GM12878 (cell line): ENCODE measurements at regions not wholly inside any gene's neighbourhood (a gene's known extent, or its start where the extent isn't known, plus 50 kb on each side); places are given as distances from the start of the nearest gene placed in this dataset.

Experiments used
- ATAC-seq: fragments of 200-7000 bp; cut with Tn5 transposase; 3 replicates; pipeline ENCODE4 v1.9.1; 2020; ENCODE audit warnings: mild to moderate bottlenecking, moderate library complexity
- BruUV-seq: library from RNA; stranded (reverse); fragments of 400-500 nt; replicated peaks from 2 replicates; lab custom pipeline; 2021; lab: Mats Ljungman, UMichigan
- CTCF ChIA-PET: fragments of 300-600 bp; sonication (Branson Sonifier 250); formaldehyde crosslinking; extraction: SDS; loops from one replicate; lab custom pipeline; 2021; ENCODE audit warnings: inconsistent platforms; lab: Yijun Ruan, JAX
- POLR2A ChIA-PET: fragments of 350-600 bp; formaldehyde crosslinking; extraction: SDS; loops from one replicate; lab custom pipeline; 2021; ENCODE audit warnings: inconsistent platforms; lab: Charles Lee
- RAD21 ChIA-PET: fragments of 300-600 bp; sonication (Branson Sonifier 250); formaldehyde crosslinking; loops from one replicate; lab custom pipeline; 2023; ENCODE audit warnings: antibody characterized with exemption; ENCODE audit not compliant: unreplicated experiment; lab: Charles Lee
- SMC1A ChIA-PET: fragments of 300-600 bp; sonication (Branson Sonifier 250); formaldehyde crosslinking; loops from one replicate; lab custom pipeline; 2023; ENCODE audit not compliant: unreplicated experiment, uncharacterized antibody; lab: Charles Lee
- DNase-seq: peaks from one replicate; pipeline ENCODE4 v3.0.0-alpha.2; 2011; ENCODE audit warnings: low read depth, low spot score
- FAIRE-seq: peaks from 3 replicates; lab custom pipeline; 2011; peaks lifted over from hg19 to GRCh38; lab: Jason Lieb, UNC
- H2AFZ ChIP-seq: 2 replicates; pipeline ENCODE4 v1.6.0; 2011; ENCODE audit warnings: low read depth, low read length, control low read depth; ENCODE audit not compliant: control insufficient read depth
- H3K27ac ChIP-seq: 2 replicates; pipeline ENCODE4 v1.5.1; 2011; ENCODE audit warnings: control low read depth; ENCODE audit not compliant: control insufficient read depth, insufficient read depth
- H3K27me3 ChIP-seq, 2 experiments: replicated peaks in 1 of 2; 2 replicates each; pipeline versions ENCODE4 v1.6.0 to v1.6.1; 2011; ENCODE audit warnings: low read length in 1 of 2; ENCODE audit not compliant: control insufficient read depth in 2 of 2, insufficient read depth in 2 of 2
- H3K36me3 ChIP-seq, 2 experiments: 2 replicates each; pipeline ENCODE4 v1.5.1; 2011; ENCODE audit warnings: low read length in 1 of 2; ENCODE audit not compliant: control insufficient read depth in 2 of 2, insufficient read depth in 2 of 2
- H3K4me1 ChIP-seq: 2 replicates; pipeline ENCODE4 v1.6.1; 2011; ENCODE audit warnings: mild to moderate bottlenecking, low read length, moderate library complexity, mixed read lengths; ENCODE audit not compliant: control insufficient read depth, insufficient read depth
- H3K4me2 ChIP-seq: 2 replicates; pipeline ENCODE4 v1.6.0; 2011; ENCODE audit warnings: control low read depth; ENCODE audit not compliant: control insufficient read depth, insufficient read depth
- H3K4me3 ChIP-seq: fragments of 200-600 bp; sonication (generic); 2 replicates; pipeline ENCODE4 v1.5.1; 2016
- H3K79me2 ChIP-seq: 2 replicates; pipeline ENCODE4 v1.6.0; 2011; ENCODE audit warnings: low read length; ENCODE audit not compliant: control insufficient read depth, insufficient read depth
- H3K9ac ChIP-seq: 2 replicates; pipeline ENCODE4 v1.8.0; 2011; ENCODE audit warnings: low read length, control low read depth, mixed read lengths; ENCODE audit not compliant: control insufficient read depth, insufficient read depth
- H3K9me3 ChIP-seq: replicated peaks from 3 replicates; pipeline ENCODE4 v1.5.1; 2011; ENCODE audit warnings: mild to moderate bottlenecking, low read length; ENCODE audit not compliant: control insufficient read depth, insufficient read depth
- H4K20me1 ChIP-seq: 2 replicates; pipeline ENCODE4 v1.6.0; 2011; ENCODE audit not compliant: control insufficient read depth, insufficient read depth
- CHD4 ChIP-seq: fragments of 200-600 bp; sonication (generic); IDR thresholded peaks from 2 replicates; pipeline ENCODE4 v1.6.1; 2016; ENCODE audit warnings: mild to moderate bottlenecking
- CTCF ChIP-seq, 3 experiments: IDR thresholded peaks in 2 of 3; conservative IDR thresholded peaks in 1 of 3; 2 replicates each; pipeline ENCODE4 v1.5.1; 2011; ENCODE audit warnings: low read depth in 3 of 3, low read length in 3 of 3, mild to moderate bottlenecking in 3 of 3, control low read depth in 2 of 3, moderate library complexity in 2 of 3, inconsistent platforms in 1 of 3, mixed read lengths in 1 of 3; ENCODE audit not compliant: control insufficient read depth in 2 of 3, insufficient read depth in 1 of 3; ENCODE audit errors: extremely low read depth in 1 of 3
- E2F4 ChIP-seq: IDR thresholded peaks from 2 replicates; pipeline ENCODE4 v1.6.1; 2012; ENCODE audit warnings: low read depth, low read length, improper control_type of control experiment
- RAD21 ChIP-seq: IDR thresholded peaks from 2 replicates; pipeline ENCODE4 v1.6.1; 2011; ENCODE audit warnings: mild to moderate bottlenecking, low read depth, low read length, moderate library complexity; ENCODE audit not compliant: insufficient read depth
- ZBTB33 ChIP-seq: fragments of 450-650 bp; IDR thresholded peaks from 2 replicates; pipeline ENCODE4 v1.6.1; 2017; ENCODE audit warnings: mild to moderate bottlenecking
- ZNF592 ChIP-seq: fragments of 450-650 bp; IDR thresholded peaks from 2 replicates; pipeline ENCODE4 v1.6.1; 2017; ENCODE audit warnings: mild to moderate bottlenecking, moderate library complexity
- WGBS: methylation state at CpG from one replicate; pipeline ENCODE4 v1.1.6; 2016; ENCODE audit warnings: low lambda C conversion rate; ENCODE audit not compliant: insufficient replicate concordance, insufficient coverage; ENCODE audit errors: missing lambda C conversion rate; 5-methylcytosine and 5-hydroxymethylcytosine counted together
- in situ Hi-C: fragments of 300-500 bp; cut with MboI; formaldehyde crosslinking; loops from 9 replicates; pipeline ENCODE4 v1.14.3; 2018; ENCODE audit warnings: mixed read lengths
- intact Hi-C: fragments of 100-400 bp; cut with micrococcal nuclease; formaldehyde crosslinking; loops from one replicate; pipeline ENCODE4 v1.14.2; 2022; ENCODE audit not compliant: unreplicated experiment
- TF ChIP-seq, protein P1 (sequence below): fragments of 450-650 bp; IDR thresholded peaks from 2 replicates; pipeline ENCODE4 v1.6.1; 2017; ENCODE audit warnings: mild to moderate bottlenecking, moderate library complexity

DNA sequence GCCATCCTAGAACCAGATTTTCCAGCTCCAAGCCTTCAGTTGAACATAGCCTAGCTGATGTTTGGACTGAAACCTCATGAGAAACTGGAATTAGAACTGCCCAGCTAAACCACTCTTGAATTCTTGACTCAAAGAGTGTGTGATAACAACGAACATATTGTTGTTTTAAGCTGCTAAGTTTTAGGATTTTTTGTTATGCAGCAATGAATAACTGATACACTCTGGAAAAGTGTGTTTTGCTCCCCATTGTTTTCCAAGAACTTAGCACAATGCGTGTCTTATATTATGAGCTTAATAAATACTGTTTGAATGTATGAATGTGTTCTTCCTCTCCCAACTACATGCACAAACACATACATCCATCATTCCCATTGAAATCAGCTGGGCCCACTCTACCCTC lies 379.6 kb downstream of the EDEM1 start (continued):
- TF ChIP-seq, protein P1, sequence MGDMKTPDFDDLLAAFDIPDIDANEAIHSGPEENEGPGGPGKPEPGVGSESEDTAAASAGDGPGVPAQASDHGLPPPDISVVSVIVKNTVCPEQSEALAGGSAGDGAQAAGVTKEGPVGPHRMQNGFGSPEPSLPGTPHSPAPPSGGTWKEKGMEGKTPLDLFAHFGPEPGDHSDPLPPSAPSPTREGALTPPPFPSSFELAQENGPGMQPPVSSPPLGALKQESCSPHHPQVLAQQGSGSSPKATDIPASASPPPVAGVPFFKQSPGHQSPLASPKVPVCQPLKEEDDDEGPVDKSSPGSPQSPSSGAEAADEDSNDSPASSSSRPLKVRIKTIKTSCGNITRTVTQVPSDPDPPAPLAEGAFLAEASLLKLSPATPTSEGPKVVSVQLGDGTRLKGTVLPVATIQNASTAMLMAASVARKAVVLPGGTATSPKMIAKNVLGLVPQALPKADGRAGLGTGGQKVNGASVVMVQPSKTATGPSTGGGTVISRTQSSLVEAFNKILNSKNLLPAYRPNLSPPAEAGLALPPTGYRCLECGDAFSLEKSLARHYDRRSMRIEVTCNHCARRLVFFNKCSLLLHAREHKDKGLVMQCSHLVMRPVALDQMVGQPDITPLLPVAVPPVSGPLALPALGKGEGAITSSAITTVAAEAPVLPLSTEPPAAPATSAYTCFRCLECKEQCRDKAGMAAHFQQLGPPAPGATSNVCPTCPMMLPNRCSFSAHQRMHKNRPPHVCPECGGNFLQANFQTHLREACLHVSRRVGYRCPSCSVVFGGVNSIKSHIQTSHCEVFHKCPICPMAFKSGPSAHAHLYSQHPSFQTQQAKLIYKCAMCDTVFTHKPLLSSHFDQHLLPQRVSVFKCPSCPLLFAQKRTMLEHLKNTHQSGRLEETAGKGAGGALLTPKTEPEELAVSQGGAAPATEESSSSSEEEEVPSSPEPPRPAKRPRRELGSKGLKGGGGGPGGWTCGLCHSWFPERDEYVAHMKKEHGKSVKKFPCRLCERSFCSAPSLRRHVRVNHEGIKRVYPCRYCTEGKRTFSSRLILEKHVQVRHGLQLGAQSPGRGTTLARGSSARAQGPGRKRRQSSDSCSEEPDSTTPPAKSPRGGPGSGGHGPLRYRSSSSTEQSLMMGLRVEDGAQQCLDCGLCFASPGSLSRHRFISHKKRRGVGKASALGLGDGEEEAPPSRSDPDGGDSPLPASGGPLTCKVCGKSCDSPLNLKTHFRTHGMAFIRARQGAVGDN, result no peak
- TF ChIP-seq CHD4 (no peak), E2F4 (no peak)
- TF ChIP-seq, all 136 proteins: peak for 0

- RAD21 ChIA-PET, result interaction anchor here (0.5 to 1.4 kb wide), 2 partner anchors 93 to 163 kb away, joined by 3 to 5 read pairs; no protein-coding TSS in a partner anchor
- CTCF ChIA-PET, result interaction anchor here (1.3 to 2.0 kb wide), 2 partner anchors 9 to 163 kb away, joined by 4 to 17 read pairs; no protein-coding TSS in a partner anchor
- H3K4me3 ChIP-seq, result no peak overlapping the region
- FAIRE-seq (no peak), ATAC-seq (no peak), DNase-seq (no peak)
- no peak overlapping the region for H3K4me2 ChIP-seq
- TF ChIP-seq ZNF592 (no peak), CTCF (IDR thresholded peaks at IDR 0.05 in 2 of 3, conservative IDR thresholded peaks at IDR 0.05 in 1 of 3; ENCODE audit: control insufficient read depth in 2 of 3, extremely low read depth in 1 of 3, insufficient read depth in 1 of 3, low read depth in 3 of 3, low read length in 3 of 3) (peak; percentile 1 to 35 (median 34); a peak in 4 of 6 replicates), RAD21 (peak; percentile 53), ZBTB33 (no peak)
- H3K79me2 ChIP-seq, result no peaks in the 10 kb centered on the region
- no peaks in the 10 kb centered on the region for H3K4me1 ChIP-seq
- no peaks in the 10 kb centered on the region for H3K27me3 ChIP-seq
- no peaks in the 10 kb centered on the region for H3K9me3 ChIP-seq
- SMC1A ChIA-PET, result interaction anchor here (0.7 kb wide), 1 partner anchor 158 kb away, joined by 3 read pairs; no protein-coding TSS in a partner anchor
- no peaks in the 10 kb centered on the region for H4K20me1 ChIP-seq
- POLR2A ChIA-PET, result no interaction called here
- H3K9ac ChIP-seq, result no peak overlapping the region
- H3K36me3 ChIP-seq, result no peaks in the 10 kb centered on the region
- in situ Hi-C loops, result no loop called here
- no TSS peak for BruUV-seq
- H2AFZ ChIP-seq, result no peak overlapping the region
- H3K27ac ChIP-seq, result no peak overlapping the region
- WGBS, result 16% methylated on average over 5 of the region's 5 CpGs
- intact Hi-C loops, result no loop called here
Observed at GRCh38 chr3:5568451-5568850, 380.9 kb downstream of the EDEM1 start.
